ENCODE measurements at regions not wholly inside any gene's neighbourhood (a gene's known extent, or its start where the extent isn't known, plus 50 kb on each side); places are given as distances from the start of the nearest gene placed in this dataset.
A peak's percentile ranks its signal among the peaks of the same experiment; 100 is the strongest.

DNA sequence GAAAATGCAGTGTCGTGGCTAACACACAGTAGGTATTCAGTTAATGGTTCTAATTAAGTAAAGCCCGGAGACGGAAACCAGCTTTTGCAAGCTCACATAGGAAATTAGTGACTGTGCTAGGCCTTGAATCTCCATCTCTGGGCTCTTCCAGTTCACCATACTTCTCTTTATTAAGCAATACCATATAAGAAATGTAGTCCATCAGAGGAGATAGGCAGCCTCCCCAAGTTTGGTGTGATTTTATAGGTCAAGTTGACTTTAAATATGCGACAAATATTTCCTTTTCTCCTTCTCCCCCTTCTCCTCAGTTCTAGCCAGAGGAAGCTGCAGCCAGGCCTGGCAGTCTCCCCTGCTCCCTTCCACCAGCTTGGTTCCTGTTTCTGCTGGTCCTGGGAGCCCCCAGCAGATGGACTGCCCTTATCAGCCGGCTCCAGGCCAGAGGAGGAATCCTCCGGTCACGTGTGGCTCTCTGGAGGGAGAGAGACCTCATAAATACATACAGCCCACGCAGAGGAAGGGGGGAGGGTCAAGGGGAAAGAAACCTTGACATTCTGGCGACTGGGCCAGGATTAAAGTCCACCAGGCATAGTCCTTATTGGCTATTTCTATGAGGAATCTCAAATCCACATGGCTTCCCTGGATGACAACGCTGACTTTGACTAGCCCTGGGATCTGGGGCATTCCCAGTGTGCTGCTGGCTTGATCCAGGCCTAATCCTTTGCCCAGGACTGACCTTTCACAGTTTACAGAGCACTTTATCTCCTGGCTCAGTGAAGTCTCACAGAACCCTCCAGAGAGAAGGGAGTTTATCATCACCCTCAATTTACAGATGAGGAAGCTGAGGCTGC is 115.1 kb upstream of the JUN start:
- no peaks in the 10 kb centered on the region for H3K36me3 Mint-ChIP-seq
- H3K9me3 Mint-ChIP-seq, result no peaks in the 10 kb centered on the region
- ATAC-seq (no peak), DNase-seq (ENCODE audit: low spot score in 2 of 2) (no peak)
- H3K27ac Mint-ChIP-seq, result no peak overlapping the region

DNA sequence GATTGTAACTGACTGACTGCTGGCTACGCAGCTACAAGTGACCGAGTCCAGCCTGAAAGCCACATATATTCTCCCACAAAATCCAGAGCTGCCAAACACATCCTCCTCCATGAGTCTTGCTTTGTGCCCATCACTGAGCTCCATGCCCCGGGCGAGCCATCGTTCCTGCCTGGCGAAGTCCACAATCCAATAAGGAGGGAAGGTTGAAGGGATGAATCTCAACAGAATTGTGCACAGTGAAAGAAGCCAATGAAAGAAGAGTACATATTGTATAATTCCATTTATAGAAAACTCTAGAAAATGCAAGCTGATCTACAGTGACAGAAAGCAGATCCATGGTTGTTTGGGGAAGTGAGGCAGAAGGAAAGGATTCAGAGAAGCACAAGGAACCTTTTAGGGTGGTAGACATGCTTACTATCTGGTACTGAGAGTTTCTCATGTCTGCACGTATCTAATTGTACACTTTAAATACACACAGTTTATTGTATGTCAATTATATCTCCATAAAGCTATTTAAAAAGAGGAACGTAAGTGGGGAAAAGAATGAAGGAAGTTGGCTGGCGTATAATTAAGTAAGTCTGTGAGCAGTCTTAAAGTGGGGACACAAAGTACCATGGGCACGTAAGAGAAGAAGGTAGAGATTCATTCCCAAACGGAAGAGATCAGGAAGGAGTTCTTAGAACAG is 115.9 kb upstream of the JUN start:
- Mint-ChIP-seq H3K27ac (no peak overlapping the region), H3K36me3 (no peaks in the 10 kb centered on the region), H3K9me3 (no peaks in the 10 kb centered on the region)
- ATAC-seq, result no peak
- DNase-seq (ENCODE audit: low spot score in 2 of 2), result no peak

DNA sequence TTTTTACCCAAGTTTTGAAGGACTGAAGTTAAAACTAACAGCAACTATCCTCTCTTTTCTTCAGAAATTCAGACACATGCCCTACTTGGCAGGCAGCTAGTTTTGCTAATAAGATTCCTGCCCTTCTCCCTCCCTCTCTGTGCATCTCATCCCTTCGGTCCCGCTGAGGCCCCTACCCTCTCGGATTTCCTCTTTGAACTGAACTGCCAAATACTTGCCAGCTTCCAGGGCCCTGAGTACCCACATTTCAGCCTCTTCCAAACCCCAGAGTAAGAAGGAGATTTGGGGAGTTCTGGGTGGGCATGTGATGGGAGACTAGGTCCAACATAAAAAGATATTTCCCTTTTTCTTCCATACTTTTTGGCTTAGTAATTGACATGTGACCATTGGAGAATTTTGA is 116.5 kb upstream of the JUN start:
- ATAC-seq (no peak), DNase-seq (ENCODE audit: low spot score in 2 of 2) (no peak)
- Mint-ChIP-seq H3K9me3 (no peaks in the 10 kb centered on the region), H3K36me3 (no peaks in the 10 kb centered on the region), H3K27ac (no peak overlapping the region)

DNA sequence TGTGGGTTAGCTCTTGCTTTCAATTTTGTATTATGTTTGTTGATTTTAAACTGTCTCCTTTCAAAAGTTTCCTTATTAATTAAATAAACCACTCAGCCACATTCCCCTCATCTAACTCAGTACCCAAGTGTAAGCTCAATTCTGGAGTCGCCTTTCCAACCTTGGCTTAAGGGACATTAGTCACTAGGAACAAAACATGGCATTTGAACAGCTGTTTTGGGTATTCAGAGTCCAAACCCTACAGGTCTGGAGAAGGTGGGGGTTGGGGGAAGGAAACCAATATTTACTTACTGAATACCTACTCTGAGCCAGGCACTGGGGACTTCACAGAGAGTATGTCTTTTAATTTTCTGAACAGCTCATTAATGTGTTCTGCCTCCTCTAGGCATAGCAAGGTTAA is 117.2 kb upstream of the JUN start:
- ATAC-seq (no peak), DNase-seq (ENCODE audit: low spot score in 2 of 2) (no peak)
- H3K9me3 Mint-ChIP-seq, result no peaks in the 10 kb centered on the region
- no peaks in the 10 kb centered on the region for H3K36me3 Mint-ChIP-seq
- H3K27ac Mint-ChIP-seq, result no peak overlapping the region

DNA sequence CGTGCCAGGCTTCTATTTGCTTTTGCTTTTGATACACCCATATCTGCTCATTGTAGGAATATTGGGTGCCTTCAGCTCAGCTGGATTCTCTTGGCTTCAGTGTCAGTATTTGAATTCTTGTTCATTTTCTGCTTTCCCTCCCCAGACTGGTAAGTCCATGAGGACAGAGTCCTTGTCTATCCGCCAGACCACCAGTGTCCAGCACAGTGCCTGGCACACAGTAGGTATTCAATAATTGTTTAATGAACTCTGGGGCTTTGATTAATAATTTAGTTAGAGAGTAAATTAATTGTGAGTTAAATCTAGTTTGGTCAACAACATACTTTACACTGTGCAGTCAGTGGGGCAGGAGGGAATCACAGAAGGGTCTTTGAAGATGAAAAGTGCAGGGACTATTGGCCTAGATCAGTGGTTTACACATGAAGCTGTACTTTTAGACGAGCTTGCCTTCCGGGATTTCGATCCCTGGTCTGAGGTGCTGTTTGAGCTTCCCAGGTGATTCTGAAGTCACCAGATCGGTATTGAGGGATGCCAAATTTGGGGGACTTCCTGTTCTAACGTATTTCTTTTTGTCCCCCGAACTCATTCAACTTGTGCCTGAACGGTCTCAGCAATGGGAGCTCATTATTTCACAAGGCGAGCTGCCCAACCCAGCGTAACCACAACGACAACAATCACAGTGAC is 119.1 kb upstream of the JUN start:
- peak overlapping the region; percentile 72 to 80 for H3K27ac Mint-ChIP-seq
- DNase-seq (ENCODE audit: low spot score in 2 of 2) (no peak), ATAC-seq (no peak)
- no peaks in the 10 kb centered on the region for H3K36me3 Mint-ChIP-seq
- no peaks in the 10 kb centered on the region for H3K9me3 Mint-ChIP-seq

DNA sequence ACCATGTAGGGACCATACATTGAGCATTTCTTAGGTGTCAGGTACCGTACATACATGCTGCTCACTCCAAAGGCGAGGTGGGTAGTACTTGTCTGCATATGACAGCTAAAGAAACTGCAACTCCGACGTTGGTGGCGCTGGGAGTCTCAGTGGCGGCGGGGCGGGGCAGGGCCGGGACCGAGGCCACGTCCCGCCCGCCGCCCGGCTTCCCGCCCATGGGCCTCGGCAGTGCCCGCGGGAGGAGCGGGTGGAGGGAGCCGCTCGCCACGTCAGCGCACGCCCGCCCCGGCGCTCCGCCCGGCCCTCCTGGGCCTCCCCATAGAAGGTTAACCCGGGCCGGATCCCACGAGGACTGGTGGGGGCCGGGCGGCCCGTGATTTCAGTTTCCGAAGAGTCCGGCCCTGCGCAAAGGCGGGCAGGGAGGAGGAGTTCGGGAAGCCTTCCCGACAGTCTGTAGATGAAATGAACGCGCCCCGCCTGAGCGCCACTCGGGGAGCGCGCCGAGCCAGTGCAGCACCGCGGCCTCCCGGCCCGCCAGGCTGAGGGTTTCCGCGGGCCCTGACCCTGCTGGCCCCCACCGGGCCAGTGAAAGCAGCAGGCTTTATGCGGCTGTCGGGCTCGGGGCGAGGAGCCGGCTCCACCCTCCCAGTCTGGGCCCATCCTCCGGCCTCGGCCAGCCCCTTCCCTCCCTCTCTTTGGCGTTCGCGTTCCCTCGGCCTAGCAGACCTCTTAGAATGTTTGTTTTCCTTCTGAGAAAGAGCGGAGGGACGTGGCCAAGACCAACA is 119.9 kb upstream of the JUN start:
- H3K36me3 Mint-ChIP-seq, result no peaks in the 10 kb centered on the region
- no peaks in the 10 kb centered on the region for H3K9me3 Mint-ChIP-seq
- H3K27ac Mint-ChIP-seq, result peak overlapping the region; percentile 80 to 86
- DNase-seq (ENCODE audit: low spot score in 2 of 2) (peak; percentile 84 to 85), ATAC-seq (peak; percentile 95)

DNA sequence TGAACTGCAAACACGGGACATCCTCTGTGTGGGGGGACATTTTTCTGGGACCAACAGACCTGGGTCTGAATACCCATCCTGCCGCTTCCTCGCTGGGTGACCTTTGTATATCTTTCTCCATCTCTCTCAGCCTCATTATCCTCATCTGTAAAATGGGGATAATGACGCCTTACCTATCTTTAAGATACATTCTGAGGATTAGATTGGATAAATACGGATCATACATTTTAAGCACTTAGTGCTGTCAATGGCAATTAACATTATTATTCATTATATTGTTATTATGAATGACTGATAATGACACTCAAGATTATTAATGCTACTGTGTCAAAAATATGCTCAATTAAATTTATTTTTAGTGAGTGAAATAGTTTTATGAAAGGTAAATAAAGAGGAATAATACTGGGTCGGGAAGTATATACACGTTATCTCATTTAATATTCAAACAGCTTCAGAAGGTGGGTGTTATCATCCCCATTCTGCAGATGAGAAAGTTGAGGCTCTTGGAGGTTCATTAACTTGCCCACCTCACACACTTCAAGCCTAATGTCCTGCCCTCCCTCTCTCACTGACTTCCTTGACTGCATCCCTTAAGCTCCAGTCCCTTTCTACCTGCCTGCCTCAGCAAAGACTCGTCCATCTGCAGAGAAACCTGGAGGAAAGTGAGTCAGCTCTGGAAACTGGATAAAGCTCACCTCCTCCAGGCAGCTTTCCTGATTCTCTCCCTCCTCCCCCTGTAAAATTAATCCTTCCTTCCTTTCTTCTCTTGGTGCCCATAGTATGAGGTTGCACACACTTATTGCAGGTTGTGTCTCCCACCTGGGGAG is 120.7 kb upstream of the JUN start:
- no peak for DNase-seq (ENCODE audit: low spot score in 2 of 2)
- no peak for ATAC-seq
- peak overlapping the region; percentile 80 to 86 for H3K27ac Mint-ChIP-seq
- no peaks in the 10 kb centered on the region for H3K9me3 Mint-ChIP-seq
- H3K36me3 Mint-ChIP-seq, result no peaks in the 10 kb centered on the region

DNA sequence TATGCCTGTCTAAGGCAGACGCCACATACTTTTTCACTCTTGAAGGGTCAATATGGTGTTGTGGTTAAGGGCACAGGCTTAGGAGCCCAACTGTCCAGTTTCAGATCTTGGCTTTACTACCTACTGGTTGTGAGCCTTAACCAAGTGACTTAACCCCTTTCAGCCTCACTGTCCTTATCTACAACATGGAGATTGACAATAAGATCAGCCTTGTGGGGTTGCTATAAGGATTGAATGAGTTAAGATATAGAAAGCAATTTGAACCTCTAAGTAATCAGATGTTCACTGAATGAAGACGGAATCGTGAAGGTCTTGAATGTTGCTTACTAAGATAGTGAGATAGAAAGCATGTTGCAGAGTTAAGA is 121.3 kb upstream of the JUN start:
- ATAC-seq (no peak), DNase-seq (ENCODE audit: low spot score in 2 of 2) (no peak)
- Mint-ChIP-seq H3K36me3 (no peaks in the 10 kb centered on the region), H3K9me3 (no peaks in the 10 kb centered on the region), H3K27ac (no peak overlapping the region)

DNA sequence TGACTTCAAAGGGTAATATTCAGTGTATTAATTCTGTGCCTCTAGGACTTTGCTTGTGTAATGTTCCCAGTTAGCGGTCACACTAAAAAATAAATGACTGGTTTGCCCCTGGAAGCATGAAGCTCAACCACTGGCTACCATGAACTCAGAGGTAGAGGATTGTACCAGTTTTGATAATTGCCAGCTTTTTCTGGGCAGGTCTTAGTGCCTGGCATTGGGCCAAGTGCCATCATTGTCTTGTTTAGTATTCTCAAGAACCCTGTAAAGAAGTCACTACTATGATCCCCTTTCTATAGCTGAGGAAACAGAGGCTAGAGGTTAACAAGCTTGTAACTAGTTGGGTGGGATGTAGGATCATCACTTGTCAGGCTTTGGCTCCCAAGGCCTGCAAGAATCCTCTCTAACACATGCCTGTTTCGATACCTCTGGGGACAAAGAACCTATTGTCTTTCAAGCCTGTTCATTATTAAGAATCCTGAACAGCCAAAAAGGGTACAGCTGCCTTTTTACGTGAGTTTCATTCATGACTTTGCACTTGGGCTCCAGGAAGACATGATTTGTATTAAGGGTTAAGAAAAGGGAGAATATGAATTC is 121.9 kb upstream of the JUN start:
- H3K36me3 Mint-ChIP-seq, result no peaks in the 10 kb centered on the region
- DNase-seq (ENCODE audit: low spot score in 2 of 2), result no peak
- ATAC-seq, result no peak
- no peaks in the 10 kb centered on the region for H3K9me3 Mint-ChIP-seq
- H3K27ac Mint-ChIP-seq, result no peak overlapping the region

DNA sequence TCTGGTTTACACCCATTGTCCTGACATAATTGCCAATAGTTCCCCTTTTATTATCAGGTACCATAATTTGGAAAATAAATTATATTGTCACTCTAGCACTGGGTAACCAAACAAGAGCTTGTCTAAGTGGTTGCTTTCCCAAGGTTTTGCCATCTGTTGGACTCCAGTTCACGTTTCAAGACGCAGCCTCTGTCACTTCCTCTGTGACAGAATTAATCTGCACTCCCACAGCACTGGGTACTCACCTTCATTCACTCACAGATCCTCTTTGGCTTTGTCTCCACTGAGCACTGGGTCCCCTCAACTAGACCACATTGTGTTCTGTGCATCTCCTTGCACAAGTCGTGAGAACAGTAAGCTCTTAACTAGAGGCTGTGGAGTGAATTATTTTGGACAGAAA is 123.6 kb upstream of the JUN start:
- H3K9me3 Mint-ChIP-seq, result no peaks in the 10 kb centered on the region
- no peak overlapping the region for H3K27ac Mint-ChIP-seq
- no peak for ATAC-seq
- DNase-seq (ENCODE audit: low spot score in 2 of 2), result no peak
- H3K36me3 Mint-ChIP-seq, result no peaks in the 10 kb centered on the region

DNA sequence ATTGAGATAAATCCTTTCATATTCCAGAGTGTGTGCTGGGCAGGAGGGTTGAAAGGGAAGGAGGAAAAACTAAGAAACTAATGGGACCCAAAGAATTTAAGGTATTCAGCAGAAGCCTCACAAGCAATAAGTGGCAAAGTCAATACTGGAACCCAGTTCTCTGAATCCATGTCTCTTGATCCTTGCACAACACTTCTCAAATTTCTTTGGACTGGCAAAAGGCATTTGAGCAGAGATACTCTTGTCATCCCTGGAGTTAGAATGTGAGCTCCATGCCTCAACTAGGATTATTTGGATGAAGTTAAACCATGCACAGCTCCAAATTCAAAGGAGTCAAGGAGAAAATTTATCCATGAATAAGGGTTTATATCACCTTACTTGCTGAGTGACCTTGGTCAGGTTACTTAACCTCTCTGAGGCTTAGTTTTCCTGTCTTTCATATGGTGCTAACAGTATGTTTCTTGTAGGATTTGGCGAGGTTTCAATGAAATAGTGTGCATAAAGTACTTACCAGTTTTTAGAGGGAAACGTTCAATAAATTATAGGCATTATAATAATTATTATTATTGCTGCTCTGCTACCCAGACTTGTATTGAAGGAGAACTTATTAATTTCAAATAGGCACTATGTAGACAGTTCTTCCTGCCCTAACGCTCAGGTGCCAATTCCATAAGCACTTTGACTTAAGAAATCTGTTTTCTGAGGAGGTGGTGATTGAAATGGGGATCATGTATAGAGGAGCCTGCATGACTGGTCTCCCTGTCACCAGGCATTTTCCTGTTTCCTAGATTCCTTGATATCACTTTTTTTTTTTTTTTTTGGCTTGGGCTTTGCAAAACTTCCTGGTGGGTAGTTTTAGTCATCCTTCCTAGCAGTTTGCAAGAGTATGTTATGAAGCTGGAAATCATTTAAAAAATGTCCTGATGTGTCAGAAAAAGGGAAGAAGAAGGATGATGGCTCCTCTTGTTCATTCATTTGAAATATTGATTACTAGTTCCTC is 125.0 kb upstream of the JUN start:
- H3K27ac Mint-ChIP-seq, result no peak overlapping the region
- H3K36me3 Mint-ChIP-seq, result peaks cover 2 to 5% of the 10 kb centered on the region in 2 donors
- no peak for DNase-seq (ENCODE audit: low spot score in 2 of 2)
- H3K9me3 Mint-ChIP-seq, result peaks cover 4 to 5% of the 10 kb centered on the region in 2 donors
- no peak for ATAC-seq

DNA sequence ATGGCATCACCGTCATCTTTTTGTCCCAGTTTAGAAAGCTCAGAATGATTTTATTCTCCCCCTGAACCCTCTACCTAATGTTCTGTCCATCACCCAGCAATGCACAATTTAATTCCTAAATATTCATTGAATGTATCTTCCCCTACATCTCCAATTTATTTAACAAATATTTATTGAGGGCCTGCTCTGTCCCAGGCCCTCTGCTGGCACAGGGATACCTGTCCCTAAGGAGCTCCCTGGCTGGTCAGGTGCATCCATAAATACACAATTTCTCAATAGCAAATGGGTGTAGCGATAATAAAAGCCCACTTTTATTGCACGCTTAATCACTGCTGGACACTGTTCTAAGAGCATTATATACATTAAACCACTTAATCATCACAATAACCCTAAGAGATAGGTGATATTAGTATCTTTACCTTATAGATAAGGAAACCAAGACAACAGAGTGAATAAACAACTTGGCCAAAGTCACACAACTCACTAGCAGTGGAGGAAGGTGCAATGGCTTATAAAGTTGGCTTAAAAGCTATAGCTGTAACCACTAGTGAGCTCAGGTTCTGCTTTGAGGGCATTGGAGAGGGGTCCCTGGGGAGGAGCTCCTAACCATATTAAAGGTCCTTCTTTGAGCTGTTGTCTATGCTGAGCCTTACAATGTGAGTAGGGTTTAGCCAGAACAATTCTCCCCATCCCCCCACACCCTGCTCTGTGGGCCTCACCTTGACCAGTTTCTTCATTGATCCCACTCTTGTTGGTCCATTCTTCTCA is 126.3 kb upstream of the JUN start:
- H3K9me3 Mint-ChIP-seq, result peaks cover 4 to 12% of the 10 kb centered on the region in 2 donors
- H3K36me3 Mint-ChIP-seq, result peaks cover 9 to 10% of the 10 kb centered on the region in 2 donors
- ATAC-seq (no peak), DNase-seq (ENCODE audit: low spot score in 2 of 2) (no peak)
- no peak overlapping the region for H3K27ac Mint-ChIP-seq

DNA sequence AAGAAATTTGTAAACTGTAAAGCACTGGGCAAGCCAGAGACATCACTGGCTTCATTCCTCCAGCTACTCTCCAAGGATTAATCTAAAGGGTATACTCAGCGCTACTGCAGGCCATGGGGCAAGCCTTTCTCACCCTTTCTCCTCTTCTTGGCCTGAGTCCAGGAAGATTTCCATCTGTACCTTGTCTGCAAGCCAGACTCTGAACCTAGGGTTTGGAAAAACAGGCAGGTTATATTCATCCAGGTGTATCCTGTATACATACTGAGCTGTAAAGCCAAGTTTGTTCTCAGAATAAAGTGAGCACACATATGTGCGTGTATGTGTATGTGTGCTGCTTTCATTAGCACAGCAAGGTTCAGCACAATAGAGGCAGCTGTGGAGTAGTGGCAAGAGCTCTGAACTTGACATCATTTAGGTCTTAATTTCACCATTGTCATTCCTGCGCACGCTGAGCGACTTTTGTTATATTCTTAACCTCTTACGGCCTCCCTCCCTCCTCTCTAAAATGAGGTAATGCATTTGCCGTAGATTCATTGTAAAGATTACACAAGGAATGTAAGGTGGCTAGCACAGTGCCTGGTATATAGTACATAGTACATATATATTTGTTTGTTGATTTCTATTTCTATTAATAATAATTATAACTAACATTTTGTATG is 128.1 kb upstream of the JUN start:
- H3K27ac Mint-ChIP-seq, result no peak overlapping the region
- peaks cover 9 to 10% of the 10 kb centered on the region in 2 donors for H3K36me3 Mint-ChIP-seq
- no peak for DNase-seq (ENCODE audit: low spot score in 2 of 2)
- H3K9me3 Mint-ChIP-seq, result peaks cover 4 to 16% of the 10 kb centered on the region in 2 donors
- ATAC-seq, result no peak

DNA sequence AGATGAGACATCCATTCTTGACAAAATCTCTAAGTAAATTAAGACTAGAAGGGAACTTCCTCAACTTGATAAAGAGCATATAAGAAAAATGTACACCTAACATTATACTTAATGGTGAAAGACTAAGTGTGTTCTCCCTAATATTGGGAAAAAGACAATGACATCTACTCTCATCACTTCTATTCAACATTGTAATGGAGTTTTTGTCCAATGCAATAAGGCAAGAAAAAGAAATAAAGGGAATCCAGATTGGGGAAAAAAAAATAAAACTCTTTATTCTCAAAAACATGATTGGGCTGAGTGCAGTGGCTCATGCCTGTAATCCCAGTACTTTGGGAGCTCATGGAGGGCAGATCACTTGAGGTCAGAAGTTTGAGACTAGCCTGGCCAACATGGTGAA is 131.1 kb upstream of the JUN start:
- DNase-seq (ENCODE audit: low spot score in 2 of 2) (no peak), ATAC-seq (no peak)
- Mint-ChIP-seq H3K36me3 (peaks cover 9 to 10% of the 10 kb centered on the region in 2 donors), H3K9me3 (peaks cover 4 to 16% of the 10 kb centered on the region in 2 donors), H3K27ac (no peak overlapping the region)
